ENCODE measurements at regions not wholly inside any gene's neighbourhood (a gene's known extent, or its start where the extent isn't known, plus 50 kb on each side); places are given as distances from the start of the nearest gene placed in this dataset.

DNA sequence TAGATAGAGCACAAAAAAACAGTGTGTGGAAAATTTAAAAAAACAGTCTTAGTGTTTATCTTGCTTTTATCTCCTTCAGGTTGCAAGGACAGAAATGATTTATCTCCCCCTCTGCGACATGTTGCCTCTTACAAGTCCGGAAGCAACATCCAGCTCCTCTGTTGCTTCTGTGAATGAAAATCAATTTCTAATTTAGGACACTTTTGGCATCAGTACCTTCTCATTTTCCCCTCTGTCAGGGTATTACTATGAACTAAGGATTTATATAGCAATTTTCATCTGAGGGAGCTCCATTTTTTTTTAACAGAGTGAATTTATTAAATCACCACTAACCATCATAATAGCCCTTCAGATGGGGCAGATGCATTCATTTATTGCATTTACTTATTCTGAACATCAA, 116.6 kb upstream of the PLXNC1 start:
- TF ChIP-seq, protein P1, sequence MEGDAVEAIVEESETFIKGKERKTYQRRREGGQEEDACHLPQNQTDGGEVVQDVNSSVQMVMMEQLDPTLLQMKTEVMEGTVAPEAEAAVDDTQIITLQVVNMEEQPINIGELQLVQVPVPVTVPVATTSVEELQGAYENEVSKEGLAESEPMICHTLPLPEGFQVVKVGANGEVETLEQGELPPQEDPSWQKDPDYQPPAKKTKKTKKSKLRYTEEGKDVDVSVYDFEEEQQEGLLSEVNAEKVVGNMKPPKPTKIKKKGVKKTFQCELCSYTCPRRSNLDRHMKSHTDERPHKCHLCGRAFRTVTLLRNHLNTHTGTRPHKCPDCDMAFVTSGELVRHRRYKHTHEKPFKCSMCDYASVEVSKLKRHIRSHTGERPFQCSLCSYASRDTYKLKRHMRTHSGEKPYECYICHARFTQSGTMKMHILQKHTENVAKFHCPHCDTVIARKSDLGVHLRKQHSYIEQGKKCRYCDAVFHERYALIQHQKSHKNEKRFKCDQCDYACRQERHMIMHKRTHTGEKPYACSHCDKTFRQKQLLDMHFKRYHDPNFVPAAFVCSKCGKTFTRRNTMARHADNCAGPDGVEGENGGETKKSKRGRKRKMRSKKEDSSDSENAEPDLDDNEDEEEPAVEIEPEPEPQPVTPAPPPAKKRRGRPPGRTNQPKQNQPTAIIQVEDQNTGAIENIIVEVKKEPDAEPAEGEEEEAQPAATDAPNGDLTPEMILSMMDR (IDR thresholded peaks at IDR 0.05; ENCODE audit: low read depth, low read length): no peak
- no peak for TF ChIP-seq EZH2phosphoT487 (IDR thresholded peaks at IDR 0.05; ENCODE audit: low read depth)
